Cerebellar cortex (tissue), 1 donor: ENCODE measurements at regions not wholly inside any gene's neighbourhood (a gene's known extent, or its start where the extent isn't known, plus 50 kb on each side); places are given as distances from the start of the nearest gene placed in this dataset.
"Not testable (repeated sequence)": the region's sequence is repeated elsewhere in the genome, so short reads cannot be mapped to it uniquely, and the experiment has no call there.

Experiments
- DNase-seq: peaks from one replicate; pipeline ENCODE4 v3.0.0-alpha.2; 2015; ENCODE audit warnings: low spot score

DNA sequence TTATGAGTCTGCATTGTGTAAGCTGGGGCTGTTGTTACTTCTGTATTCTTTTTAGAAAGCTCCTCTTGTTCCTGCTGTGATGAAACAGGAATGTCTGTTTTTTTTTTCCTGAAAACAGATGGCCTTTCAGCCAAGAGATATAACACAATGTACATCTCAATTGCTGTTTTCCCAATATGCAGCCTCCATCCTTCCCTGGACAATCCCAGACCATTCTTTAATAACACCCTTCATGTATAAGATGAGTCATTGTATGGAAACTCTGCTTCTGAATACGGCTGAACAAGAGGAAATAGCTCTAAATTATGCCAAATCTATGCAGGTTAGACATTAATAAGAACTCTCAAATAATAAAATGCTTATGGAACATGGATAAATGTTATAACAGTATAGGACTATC is 60.2 kb upstream of the LRRC4C start:
- DNase-seq, result no peak

DNA sequence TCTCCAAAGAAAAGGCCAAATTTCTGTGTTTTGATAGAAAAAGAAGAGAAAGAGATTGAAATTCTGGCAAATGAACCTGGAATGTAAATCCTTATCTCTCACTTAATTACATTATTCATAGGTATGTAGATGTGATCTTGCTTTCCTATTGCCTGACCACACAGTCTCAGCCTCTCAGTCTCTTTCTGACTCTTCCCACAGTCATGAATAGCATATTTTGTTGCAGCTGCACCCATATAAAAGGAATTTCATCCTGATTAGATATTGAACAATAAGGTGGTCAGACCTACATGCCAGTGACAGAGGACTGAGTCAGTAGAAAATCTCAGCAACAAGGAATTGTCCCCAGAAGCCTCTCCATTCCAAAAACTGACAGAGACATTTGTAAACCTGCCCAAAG is 62.9 kb upstream of the LRRC4C start:
- DNase-seq, result no peak

DNA sequence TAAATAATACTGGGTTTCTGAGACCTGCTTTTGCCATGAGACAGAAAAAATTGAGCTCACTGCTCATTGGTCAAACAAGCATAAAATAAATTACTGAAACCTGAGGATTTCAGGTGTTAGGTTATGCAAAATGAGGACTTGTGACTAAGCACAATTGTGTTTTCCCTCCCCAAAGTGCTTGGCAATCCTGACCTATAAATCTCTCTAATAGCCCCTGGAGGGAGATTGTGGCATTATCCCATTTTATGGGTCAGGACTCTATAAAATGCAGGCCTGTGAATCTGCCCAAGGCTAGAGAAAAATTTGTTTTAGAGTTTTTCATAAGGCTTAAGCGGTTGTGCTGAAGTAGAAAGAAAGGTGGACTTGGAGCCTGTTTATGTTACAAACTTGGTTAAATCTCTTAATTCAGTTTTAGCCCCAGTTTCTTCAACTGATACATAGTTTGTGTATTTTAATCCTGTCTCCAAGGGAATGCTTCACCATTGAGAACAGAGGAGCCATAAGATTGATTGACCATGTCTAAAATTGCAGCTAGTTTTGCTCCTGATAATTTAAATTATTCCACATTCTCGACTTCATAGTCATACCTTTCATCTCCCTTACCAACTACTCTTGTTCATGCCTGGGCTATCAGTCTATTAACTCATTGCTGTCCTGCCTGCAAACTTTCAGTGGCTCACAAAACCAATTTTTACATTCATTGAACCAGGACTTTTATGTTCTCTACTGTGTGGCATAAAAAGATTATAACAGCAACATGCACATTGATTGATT is 63.6 kb upstream of the LRRC4C start:
- no peak for DNase-seq

DNA sequence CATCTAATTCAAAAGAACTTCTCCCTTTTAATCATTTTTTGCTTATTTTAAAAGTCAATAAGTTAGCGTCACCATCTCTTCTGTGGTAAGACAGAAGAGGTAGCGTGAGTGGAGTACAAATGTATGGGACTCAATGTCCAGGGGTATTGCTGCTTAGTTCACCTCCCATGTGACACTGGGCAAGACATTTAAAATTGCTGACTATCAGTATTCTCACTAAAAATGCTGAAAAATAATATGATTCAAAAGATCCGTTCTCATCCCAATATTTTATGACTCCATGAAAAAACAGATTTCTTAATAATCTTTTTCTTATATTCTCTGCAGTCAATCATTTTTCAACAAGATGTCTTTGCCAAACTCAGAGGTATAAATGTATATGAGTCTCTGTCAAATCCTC is 68.1 kb upstream of the LRRC4C start:
- DNase-seq, result no peak

DNA sequence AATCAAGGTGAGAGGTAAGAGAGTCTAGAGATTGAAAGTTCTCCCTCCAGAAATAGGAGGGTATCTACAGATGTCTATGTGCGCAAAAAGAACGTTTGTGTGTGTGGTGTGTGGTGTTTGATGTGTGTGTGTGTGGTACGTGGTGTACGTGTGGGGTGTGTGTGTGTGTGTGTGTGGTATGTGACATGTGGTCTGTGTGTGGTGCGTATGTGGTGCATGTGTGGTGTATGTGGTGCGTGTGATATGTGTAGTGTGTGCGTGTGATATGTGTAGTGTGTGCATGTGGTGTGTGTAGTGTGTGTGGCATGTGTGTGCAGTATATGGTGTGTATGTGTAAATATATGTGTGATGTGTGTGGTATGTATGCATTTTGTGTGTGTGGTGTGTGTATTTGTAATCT is 73.0 kb upstream of the LRRC4C start:
- no peak for DNase-seq

DNA sequence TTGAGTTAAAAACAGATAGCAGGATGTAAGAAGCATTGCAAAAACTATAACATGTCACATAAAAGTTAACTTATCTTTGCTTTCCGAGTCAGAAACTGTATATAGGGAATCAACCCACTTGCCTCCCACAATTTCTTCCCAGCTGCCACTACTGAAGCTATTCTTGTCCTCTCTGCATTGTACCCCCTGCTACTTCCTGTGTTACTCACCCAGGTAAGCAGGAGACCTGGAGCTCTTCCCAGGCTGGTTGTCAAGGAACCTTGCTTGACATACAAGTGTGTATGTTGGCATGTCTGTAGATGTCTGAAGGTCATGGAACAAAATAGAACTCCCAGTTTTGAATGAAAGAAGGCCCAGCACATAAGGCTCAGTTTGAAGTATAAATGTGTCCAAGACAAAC is 74.3 kb upstream of the LRRC4C start:
- DNase-seq, result no peak

DNA sequence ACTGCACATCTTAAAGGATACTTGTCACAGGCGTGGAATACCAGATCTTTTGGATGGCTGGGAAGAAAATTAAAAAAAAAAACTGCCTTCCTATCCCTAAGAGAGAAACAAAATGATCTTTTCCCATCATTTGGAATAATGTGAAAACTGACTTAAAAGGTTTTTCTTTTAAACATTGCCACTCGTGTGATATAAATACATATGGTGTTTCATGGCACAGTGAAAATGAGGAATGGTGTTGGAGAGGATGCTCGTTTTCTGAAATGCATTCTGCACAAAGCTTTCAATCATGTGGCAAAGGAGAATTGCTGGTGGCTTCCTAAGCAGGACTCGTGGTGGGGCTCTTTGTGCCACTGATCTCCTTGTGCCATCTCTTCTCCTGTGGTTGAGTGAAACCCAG is 74.9 kb upstream of the LRRC4C start:
- DNase-seq, result no peak

DNA sequence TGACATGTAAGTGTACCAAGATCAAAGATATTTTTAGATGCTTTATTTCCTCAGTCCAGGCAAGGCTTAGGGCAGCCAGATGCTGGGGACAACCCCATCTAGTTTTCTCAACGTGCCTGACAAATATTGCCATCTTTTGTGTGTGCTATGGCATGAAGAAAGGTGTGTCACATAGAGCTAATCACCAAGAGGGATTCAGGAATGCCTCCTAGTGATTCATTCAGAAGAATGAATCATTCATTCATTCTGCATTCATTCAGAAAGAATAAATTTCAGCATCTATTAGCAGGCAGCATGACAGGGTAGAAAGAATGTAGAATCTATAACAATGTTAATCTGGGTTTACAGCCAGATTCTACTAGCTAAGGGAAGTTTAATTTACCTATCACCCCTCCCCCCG is 75.4 kb upstream of the LRRC4C start:
- DNase-seq, result no peak

DNA sequence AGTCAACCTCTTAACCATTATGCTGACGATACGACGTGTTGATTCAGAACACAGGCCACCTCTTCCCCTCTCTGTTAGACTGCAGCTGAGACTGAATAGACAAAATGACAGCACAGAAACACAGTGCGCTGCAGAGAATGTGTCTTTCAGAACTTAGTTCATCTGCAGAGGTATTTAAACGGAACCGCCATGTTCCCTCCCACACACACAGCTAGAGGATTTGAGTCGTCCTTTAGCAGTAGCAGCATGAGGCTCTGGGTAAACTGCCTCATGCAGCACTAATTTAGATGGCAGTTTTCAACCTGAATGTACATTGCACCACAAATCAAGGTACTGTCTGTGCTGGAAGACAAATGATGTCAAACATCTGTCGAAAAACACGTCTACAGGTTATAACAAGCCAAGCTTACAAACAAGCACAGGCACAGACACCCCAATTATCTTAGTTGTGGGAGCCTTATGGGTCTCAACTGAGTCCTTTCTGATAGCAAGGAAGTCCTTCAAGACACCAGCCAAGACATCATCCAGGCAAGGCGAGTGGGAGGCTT is 76.6 kb upstream of the LRRC4C start:
- no peak for DNase-seq

DNA sequence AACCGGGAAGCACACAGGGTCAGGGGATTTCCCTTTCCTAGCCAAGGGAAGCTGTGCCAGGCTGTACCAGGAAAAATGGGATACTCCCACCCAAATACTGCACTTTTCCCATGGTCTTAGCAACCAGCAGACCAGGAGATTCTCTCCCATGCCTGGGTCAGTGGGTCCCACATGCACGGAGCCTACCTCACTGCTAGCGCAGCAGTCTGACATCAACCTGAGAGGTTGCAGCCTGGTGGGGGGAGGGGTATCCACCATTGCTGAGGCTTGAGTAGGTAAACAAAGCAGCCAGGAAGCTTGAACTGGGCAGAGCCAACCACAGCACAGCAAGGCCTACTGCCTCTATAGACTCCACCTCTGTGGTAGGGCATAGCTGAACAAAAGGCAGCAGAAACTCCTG is 85.5 kb upstream of the LRRC4C start:
- not testable (repeated sequence) for DNase-seq

DNA sequence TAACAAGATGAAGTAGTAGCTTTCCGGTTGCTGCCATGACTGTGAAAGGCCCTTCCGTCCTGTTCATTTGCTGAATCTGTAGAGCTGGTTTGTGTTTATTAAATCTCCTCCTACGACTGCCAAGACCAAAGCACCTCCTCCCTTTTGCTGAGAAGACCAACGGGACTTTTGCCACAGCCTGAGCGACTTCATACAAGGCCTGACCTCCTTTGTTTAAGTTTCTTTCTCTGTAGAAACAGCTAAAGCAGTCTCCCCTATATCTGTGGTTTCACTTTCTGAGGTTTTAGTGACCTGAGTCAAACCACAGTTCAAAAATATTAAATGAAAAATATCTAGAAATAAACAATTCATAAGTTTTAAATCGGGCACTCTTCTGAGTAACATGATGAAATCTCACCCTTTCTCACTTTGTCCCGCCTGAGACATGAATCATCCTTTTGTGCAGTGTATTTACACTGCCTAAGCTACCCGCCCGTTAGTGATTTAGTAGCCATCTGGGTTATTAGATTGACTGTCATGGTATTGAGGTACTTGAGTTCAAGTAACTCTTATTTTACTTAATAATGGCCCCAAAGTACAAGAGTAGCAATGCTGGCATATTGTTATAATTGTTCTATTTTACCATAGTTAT is 119.1 kb upstream of the LRRC4C start:
- DNase-seq, result no peak

DNA sequence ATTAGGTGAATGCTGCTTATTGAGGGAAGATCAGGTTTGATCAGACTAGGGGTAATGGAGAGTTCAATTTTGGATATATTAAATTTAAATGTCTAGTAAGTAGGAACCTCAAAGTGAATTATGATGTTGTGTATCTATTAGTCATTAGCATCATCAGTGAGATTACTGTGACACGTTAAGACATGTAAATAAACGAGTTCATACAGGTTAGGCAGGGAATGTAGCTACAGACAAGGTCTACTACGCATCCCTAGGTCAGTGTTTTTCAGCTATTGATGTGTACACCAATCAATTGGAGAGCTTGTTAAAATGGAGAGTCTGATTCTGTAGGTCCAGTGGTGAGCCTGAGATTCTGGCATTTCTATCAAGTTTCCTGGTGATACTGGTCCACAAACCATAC is 120.1 kb upstream of the LRRC4C start:
- no peak for DNase-seq

DNA sequence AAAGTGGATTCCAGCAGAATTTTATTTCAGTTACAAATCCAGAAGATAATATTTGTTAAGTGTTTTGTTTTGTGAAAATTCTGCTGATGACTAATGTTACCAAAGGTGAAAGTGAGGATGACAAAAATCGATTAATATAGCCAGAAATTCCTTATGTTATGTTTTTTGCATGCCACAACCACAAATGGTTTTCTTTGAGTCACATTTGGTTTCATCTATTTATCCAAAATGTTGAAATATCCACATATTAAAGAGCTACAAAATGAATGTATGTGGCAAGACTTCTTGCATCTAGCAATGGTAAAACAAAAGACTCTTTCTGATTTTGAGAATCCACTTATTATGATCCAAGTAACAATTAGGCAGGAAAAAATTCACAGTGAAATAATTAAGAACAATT is 150.1 kb upstream of the LRRC4C start:
- DNase-seq, result no peak

DNA sequence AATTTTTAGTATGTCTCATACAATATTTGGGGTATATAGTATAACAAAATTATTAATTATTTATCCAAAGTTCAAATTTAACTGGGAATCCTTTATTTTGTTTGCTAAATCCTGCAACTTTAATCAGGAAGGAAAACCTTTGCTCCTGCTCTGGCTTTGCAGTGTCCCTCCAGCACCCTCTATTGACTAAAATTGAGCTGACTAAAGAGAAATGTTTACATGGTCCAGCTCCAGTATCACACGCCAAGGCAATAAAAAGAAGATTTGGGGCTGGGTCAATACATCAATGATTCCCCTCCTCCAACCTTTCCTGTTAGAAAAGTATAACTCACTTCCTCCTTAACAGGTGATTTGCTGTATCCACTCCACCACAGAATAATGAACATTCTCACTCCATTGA is 153.0 kb upstream of the LRRC4C start:
- DNase-seq, result peak; percentile 1

DNA sequence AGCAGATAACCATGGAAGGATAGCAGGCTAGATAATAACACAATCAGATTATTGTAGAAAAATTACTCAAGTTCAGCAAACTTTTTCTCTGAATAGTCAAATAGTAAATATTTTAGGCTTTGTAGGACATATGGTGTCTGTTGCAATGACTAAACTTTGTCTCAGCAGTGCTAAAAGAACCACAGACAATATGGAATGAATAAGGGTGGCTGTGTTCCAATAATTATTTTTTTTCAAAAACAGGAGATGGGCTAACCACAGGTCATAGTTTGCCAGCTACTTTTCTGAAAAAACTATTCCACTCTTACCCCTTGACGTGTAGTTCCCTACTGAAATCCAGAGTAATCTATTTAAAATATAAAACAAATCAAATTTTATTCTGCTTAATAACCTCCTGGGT is 153.9 kb upstream of the LRRC4C start:
- DNase-seq, result no peak

DNA sequence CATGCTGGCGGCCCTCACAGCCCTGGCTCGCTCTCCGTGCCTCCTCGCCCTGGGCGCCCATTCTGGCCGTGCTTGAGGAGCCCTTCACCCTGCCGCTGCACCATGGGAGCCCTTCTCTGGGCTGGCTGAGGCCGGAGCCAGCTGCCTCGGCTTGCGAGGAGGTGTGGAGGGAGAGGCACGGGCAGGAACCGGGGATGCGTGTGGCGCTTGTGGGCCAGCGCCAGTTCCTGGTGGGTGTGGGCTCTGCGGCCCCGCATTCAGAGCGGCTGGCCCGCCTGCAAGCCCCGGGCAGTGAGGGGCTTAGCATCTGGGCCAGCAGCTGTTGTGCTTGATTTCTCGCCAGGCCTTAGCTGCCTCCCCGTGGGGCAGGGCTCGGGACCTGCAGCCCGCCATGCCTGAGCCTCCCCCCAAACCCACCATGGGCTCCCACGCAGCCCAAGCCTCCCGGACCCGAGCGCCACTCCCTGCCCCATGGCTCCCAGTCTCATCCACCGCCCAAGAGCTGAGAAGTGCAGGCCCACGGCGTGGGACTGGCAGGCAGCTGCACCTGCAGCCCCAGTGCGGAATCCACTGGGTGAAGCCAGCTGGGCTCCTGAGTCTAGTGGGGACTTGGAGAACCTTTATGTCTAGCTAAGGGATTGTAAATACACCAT is 163.4 kb upstream of the LRRC4C start:
- DNase-seq, result no peak

DNA sequence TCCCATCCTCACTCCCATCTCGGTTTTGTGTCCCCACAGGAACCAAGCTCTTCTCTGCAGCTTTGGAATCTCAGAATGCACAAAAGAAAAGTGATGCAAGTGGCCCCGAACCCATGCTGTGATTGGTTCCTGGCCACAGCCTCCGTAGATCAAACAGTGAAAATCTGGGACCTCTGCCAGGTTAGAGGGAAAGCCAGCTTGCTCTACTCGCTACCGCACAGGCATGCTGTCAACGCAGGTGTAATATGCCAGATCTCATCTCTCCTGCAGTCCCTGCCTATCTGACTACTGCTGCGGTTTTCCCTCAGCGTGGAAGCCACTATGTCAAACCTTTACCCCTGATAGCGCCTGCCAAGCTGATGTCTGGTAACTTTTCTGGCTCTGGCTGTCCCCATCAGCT is 200.5 kb upstream of the LRRC4C start:
- DNase-seq, result peak; percentile 43

DNA sequence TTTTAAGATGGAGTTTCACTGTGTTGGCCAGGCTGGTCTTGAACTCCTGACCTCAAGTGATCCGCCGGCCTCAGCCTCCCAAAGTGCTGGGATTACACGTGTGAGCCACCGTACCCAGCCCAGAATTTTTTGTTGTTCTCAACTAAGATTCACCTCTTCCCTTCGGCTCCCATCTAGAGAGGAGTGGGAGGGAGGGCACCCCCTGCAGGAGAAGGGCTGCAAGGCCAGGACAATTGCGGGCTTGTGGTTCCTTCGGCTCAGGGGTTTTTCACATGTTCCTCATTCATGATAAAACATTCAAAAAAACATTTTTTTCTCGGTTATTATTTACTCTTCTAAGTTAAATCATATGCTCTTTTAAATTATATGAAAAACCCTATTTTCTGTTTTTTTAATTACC is 201.1 kb upstream of the LRRC4C start:
- no peak for DNase-seq

DNA sequence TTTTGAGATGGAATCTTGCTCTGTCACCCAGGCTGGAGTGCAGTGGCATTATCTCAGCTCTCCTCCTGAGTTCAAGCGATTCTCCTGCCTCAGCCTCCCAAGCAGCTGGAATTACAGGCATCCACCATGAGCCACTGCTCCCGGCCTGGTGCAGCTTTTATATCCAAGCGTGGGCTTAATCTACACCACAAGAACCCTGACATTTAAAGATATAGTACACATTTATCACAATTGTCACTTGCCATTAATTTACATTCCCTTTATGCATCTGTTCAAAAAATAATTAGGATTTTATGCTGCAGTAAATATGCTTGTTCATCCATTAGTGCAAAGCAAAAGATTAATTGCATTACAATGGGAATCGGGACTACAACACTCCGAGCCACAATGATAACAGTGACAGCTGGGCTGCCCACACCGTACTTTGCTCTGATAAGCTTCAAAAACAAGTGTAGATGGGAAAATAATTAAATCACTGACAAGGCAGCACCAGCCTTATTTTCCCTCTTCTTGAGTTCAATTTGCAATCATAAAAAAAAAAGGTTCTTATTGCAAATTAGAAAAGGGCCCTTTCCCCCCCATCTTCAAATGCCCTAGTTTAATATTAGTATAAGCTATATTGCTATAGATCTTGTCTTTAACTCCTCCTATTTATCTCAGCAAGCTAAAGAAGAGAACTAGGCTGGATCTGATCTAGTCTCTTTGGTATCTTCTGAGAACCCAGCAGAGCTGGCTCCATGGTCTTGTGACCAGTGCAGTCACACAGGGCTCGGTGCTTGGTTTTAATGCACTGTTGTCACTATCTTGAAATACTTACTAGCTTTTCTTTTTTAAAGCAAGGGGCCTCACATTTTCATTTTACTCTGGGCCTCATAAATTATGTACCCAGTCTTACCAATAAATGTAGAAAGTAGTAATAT is 206.2 kb upstream of the LRRC4C start:
- no peak for DNase-seq

DNA sequence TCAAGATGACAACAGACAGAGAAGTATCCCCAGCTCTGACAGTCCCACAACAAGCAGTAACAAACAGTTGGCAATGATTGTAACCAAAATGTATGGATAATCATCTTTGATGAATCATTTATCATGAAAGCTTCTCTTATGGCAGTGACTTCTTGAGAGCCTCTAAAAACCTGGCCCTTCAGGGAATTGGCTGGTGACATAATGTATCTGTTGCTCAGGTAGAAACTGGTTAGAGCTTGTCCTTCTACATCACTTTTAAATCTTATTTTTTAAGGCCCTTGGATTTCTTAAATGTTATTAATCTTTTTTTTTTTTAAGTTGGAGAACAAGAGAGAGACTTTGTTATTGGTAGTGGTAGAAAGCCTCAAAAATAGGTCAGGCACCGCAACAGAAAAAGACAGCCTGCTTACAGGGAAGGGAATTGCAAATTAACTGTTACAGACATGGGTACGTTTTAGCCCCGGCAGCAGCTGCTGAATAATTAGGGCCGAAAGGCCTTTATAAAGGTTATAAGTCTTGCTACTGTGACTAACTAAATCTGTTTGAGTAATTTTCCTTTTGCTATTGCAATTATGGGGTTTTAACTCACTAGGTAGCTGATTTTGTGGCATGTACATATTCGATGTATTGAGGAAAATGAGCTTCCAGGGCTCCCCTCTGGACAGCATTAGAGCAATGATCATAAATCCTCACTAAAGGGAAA is 207.7 kb upstream of the LRRC4C start:
- no peak for DNase-seq

DNA sequence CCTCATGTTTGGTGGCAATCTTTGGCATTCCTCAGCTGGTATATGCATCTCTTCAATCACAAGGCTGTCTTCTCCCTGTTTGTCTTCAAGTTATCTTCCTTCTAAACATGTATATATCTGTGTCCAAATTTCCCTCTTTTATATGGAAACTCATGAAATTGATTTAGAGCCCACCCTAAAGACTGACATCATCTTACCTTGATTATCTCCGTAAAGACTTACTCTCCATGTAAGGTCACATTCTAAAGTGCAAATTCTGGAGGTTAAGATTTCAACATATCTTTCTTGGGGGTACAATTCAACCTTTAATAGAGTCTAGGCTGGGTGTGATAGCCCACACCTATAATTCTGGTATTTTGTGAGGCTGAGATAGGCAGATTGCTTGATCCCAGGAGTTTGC is 215.8 kb upstream of the LRRC4C start:
- no peak for DNase-seq

DNA sequence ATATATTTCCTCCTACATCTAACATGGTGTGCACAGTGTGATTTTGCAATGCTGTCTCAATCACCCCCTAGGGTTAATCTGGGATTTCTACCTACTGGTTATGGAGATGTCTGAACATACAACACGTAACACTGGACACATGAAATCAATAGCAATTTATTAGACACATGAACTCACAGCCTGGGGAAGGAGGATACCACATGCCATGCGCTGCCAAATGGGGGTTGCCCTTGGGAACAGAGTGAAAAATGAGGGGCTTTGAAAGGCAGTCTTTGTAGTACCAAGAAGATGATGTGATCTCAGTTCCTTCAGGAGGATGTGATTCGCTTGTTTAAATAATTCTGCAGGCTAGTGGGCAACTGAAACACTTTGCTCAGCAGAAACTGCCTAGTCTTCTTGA is 253.6 kb upstream of the LRRC4C start:
- DNase-seq, result no peak
